ENCODE measurements at regions not wholly inside any gene's neighbourhood (a gene's known extent, or its start where the extent isn't known, plus 50 kb on each side); places are given as distances from the start of the nearest gene placed in this dataset.

DNA sequence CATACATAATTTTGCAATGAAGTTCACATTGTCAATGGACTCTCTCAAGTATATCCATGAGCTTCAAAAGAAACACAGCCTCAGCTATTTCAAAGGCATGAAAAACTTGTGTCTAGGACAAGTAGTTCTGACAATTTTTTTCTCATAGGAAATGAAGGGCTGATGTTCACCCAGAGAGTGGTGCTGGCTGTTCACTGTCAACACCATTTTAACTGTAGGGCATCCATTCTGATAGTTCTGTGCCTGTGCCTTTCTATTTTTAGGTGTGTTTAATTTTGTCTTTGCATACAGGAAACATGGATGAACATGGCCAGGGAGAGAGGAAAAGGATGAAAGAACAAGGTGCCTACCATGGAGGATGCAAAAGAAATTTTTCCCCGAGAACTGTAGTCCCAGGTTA lies 135.3 kb upstream of the MAP9 start:
- no peak for DNase-seq

- no peak for DNase-seq
These were observed 134.0 kb upstream of the MAP9 start for GRCh38 chr4:155510771-155511170.

GRCh38 chr4:155509555-155509954 lies 132.8 kb upstream of the MAP9 start:
- DNase-seq: peak; percentile 4

- DNase-seq: no peak
These were observed 130.0 kb upstream of the MAP9 start for GRCh38 chr4:155506745-155507144.

- DNase-seq: no peak
These were observed 128.6 kb upstream of the MAP9 start for GRCh38 chr4:155505321-155505720.

- DNase-seq: no peak
These were observed 120.5 kb upstream of the MAP9 start for GRCh38 chr4:155497306-155497705.

- no peak for DNase-seq
These were observed 119.5 kb upstream of the MAP9 start for GRCh38 chr4:155496294-155496626.

GRCh38 chr4:155495572-155496293 lies 119.0 kb upstream of the MAP9 start:
- no peak for DNase-seq

GRCh38 chr4:155494037-155494718 lies 117.4 kb upstream of the MAP9 start:
- no peak for DNase-seq

DNA sequence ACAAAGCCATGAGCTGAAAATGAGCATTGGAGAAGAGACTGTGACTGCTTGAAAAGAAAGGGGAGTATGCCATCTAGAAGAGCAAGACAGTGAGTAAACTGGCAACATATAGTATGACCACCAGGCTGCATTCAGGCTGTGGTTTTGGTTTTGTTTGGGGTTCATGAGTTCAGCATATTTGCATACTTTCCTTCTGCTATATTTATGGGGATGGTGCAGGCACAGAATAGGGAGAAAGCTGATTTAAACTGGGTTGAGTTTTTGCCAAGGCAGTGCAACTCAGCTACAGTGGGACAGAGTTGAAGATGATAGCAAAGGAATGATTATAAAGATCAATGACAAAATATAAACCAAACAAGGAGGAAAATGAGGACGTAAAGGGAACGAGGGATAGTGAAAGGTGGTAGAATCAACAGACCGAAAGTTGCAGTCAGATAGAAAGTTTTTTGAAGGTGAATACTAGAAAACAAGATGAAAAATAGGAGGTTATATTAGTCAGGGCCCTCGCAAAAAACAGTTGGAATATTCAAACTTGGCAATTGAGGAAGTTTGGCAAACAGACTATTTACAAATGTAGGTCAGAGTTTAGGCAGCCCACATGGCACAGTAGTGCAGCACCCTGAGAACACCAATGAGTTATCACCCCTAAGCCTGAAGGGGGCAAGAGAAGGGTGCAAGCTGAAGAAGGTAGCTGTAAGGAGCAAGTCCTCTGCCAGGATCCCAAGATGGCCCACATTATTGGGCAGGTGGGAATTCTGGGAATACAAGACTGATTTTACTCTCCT lies 114.8 kb upstream of the MAP9 start:
- no peak for DNase-seq

- no peak for DNase-seq
These were observed 112.5 kb upstream of the MAP9 start for GRCh38 chr4:155489271-155489670.

- DNase-seq: no peak
These were observed 111.9 kb upstream of the MAP9 start for GRCh38 chr4:155488691-155489090.

DNA sequence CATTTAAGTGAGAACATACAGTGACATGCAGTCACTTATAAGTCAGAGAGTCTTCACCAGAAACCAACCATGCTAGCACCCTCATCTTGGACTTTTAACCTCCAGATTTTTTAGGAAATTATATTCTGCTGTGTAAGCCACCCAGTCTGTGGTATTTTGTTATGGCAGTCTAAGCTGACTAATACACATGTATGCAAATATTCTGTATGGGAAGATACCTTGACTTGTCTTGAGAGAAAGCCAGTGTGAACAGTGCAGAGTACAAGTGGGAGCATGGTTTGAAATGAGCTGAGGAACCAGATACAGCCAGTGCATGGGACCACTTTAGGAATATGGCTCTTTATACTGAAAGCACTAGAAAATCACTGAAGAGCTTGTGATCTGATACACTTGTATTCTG lies 110.4 kb upstream of the MAP9 start:
- no peak for DNase-seq

DNA sequence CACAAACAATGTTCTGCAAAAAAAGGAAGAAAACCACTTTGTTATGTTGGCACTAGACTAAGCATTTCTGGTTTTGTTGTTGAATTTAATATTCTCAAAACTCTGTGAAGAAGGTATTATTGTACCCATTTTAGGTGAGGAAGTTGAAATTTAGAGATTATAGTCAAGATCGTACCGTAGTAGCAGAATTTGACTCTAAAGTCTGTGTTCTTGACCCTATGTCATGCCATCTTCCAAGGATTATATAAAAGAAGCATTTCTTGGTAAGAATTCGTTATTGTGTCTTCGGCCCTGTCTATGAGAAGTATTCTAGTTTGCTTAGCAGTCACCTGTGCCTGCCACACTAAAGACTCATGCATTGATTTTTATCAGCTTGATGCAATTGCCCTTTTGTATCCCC lies 104.4 kb upstream of the MAP9 start:
- DNase-seq: no peak

DNA sequence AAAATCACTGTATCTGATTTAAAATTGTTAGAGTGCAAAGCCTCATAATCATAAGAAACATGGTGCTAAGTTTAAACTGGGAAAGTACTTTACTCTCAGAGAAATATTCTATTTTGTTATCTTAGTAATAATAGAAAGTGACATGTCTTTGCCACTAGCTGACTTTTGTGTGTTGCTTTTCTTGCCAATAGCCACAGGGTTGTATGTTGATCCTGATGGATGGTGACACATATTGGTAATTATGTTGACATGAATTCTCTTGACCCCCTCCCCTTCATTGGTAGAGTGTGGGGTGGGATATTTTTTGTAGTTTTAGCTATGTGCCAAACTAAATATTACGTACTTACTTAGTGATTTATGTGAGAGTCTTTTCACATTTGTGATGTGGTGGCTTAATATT lies 103.1 kb upstream of the MAP9 start:
- no peak for DNase-seq

GRCh38 chr4:155478336-155478835 lies 101.6 kb upstream of the MAP9 start:
- no peak for DNase-seq

- DNase-seq: no peak
These were observed 98.0 kb upstream of the MAP9 start for GRCh38 chr4:155474758-155475157.

GRCh38 chr4:155473420-155474095 lies 96.8 kb upstream of the MAP9 start:
- DNase-seq: no peak

GRCh38 chr4:155468282-155468681 lies 91.5 kb upstream of the MAP9 start:
- no peak for DNase-seq

DNA sequence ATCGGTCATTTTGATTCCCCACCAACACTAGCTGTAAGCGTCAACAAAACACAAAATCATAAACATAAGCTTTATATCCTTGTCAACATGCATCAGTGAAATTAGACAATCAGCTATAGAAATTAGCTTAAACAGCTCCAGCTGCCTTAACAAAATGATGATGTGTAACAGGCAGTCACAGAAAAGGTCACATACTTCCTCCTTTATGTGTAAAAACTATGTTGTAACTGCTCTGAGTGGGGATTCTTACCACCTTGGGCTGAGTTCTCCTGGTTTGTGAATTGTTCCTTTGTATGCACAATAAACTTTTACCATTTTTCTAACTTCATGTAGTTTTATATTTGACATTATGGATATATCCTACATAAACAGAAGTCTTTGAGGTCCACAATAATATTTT lies 73.9 kb upstream of the MAP9 start:
- no peak for DNase-seq

DNA sequence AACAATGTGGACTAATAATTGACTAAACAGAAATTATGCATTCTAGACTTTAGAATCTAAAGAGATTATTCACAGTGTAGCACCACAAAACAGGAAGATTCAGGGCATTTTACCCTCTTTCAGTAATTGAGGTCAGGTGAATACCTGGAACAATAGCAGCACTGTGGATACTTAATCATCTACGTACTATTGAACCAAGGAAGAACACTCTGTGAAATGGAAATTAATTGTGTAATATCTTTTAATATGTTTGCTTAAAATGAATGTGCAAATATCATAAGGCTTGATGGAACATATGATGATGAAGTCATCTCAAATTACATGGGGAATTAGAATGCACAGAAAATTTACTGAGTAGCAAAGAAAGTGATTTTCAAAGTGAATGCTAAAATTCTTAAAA lies 68.5 kb upstream of the MAP9 start:
- no peak for DNase-seq

DNA sequence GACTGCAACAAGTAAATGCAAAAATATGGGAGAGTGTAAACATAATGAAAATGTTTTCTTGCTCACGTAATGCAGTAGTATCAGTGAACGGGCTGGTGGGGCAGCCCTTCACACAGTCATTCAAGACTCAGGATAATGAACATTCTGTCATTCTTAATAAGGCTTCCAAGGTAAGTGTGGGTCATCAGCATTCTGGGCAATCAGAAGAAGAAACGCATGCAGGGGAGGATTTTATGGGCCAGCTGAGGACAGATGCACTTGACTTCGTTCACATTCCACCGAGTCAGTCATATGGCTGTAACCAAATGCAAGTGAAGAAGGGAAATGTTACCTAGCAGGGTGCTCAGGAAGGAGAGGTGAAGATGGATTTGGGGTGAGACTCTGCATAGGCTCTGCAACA lies 68.0 kb upstream of the MAP9 start:
- DNase-seq: no peak
